Right atrium auricular region (tissue), 2 donors: ENCODE measurements at regions not wholly inside any gene's neighbourhood (a gene's known extent, or its start where the extent isn't known, plus 50 kb on each side); places are given as distances from the start of the nearest gene placed in this dataset.

ENCODE experiments used
- DNase-seq: peaks from one replicate; pipeline ENCODE4 v3.0.0-alpha.2; 2019; ENCODE audit warnings: low spot score
- H3K27ac ChIP-seq, 2 donors: fragments of 200-600 bp; sonication (generic); 1 replicate in 1 of 2; 2 replicates in 1 of 2; pipeline ENCODE4 v1.5.1; 2016 to 2019
- H3K27me3 ChIP-seq, 2 donors: fragments of 200-600 bp; sonication (generic); one replicate each; pipeline versions ENCODE4 v1.5.1 to v1.6.0; 2017 to 2019
- H3K36me3 ChIP-seq: fragments of 200-600 bp; sonication (generic); one replicate; pipeline ENCODE4 v1.5.1; 2016
- H3K4me1 ChIP-seq, 2 donors: fragments of 200-600 bp; sonication (generic); one replicate each; pipeline versions ENCODE4 v1.5.1 to v1.6.0; 2017 to 2019
- H3K4me3 ChIP-seq, 2 donors: fragments of 200-600 bp; sonication (generic); 1 replicate in 1 of 2; 2 replicates in 1 of 2; pipeline ENCODE4 v1.5.1; 2017 to 2019; ENCODE audit warnings: mild to moderate bottlenecking in 1 of 2, moderate library complexity in 1 of 2
- H3K9me3 ChIP-seq, 2 donors: fragments of 200-600 bp; sonication (generic); one replicate each; pipeline ENCODE4 v1.5.1; 2019
- TF ChIP-seq, protein P1 (sequence below), 2 donors: fragments of 200-600 bp; sonication (generic); IDR thresholded peaks; one replicate each; pipeline ENCODE4 v1.5.1; 2019; ENCODE audit warnings: antibody characterized with exemption in 2 of 2

DNA sequence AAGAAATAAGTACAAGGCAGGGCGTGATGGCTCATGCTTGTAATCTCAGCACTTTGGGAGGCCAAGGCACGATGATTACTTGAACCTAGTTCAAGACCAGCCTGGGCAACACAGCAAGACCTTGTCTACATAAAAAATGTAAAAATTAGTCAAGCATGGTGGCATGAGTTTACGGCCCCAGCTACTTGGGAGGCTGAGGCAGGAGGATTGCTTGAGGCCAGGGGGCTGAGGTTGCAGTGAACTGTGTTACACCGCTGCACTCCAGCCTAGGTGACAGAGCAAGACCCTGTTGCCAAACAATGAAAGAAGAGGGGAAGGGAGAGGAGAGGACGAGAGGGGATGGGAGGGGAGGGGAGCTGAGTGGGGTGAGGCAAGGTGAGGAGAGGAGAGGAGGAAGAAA lies 152.7 kb upstream of the PRICKLE2 start:
- Histone ChIP-seq H3K36me3 (no peaks in the 10 kb centered on the region), H3K27ac (no peak overlapping the region), H3K27me3 (no peaks in the 10 kb centered on the region), H3K4me3 (no peak overlapping the region), H3K4me1 (no peaks in the 10 kb centered on the region), H3K9me3 (peaks cover 0 to 15% of the 10 kb centered on the region in 2 donors)
- TF ChIP-seq, protein P1, sequence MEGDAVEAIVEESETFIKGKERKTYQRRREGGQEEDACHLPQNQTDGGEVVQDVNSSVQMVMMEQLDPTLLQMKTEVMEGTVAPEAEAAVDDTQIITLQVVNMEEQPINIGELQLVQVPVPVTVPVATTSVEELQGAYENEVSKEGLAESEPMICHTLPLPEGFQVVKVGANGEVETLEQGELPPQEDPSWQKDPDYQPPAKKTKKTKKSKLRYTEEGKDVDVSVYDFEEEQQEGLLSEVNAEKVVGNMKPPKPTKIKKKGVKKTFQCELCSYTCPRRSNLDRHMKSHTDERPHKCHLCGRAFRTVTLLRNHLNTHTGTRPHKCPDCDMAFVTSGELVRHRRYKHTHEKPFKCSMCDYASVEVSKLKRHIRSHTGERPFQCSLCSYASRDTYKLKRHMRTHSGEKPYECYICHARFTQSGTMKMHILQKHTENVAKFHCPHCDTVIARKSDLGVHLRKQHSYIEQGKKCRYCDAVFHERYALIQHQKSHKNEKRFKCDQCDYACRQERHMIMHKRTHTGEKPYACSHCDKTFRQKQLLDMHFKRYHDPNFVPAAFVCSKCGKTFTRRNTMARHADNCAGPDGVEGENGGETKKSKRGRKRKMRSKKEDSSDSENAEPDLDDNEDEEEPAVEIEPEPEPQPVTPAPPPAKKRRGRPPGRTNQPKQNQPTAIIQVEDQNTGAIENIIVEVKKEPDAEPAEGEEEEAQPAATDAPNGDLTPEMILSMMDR (IDR thresholded peaks at IDR 0.05) = no peak
- no peak for DNase-seq

DNA sequence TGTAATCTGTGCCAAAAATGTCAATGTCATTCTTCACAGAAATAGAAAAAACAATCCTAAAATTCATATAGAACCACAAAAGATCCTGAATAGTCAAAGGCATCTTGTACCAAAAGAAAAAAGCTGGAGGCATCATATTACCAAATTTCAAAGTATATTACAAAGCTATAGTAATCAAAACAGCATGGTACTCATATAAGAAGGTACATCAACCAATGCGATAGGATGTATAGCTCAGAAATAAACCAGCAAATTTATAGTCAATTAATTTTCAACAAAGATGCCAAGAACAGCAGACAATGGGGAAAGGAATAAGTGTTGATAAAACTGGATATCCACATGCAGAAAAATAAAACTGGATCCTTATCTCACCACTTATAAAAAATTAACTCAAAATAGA lies 150.5 kb upstream of the PRICKLE2 start:
- TF ChIP-seq, protein P1 (IDR thresholded peaks at IDR 0.05) = no peak
- H3K9me3 ChIP-seq = peaks cover 0 to 15% of the 10 kb centered on the region in 2 donors
- no peak overlapping the region for H3K27ac ChIP-seq
- H3K27me3 ChIP-seq = no peaks in the 10 kb centered on the region
- H3K4me1 ChIP-seq = no peaks in the 10 kb centered on the region
- DNase-seq = no peak
- H3K36me3 ChIP-seq = no peaks in the 10 kb centered on the region
- no peak overlapping the region for H3K4me3 ChIP-seq

DNA sequence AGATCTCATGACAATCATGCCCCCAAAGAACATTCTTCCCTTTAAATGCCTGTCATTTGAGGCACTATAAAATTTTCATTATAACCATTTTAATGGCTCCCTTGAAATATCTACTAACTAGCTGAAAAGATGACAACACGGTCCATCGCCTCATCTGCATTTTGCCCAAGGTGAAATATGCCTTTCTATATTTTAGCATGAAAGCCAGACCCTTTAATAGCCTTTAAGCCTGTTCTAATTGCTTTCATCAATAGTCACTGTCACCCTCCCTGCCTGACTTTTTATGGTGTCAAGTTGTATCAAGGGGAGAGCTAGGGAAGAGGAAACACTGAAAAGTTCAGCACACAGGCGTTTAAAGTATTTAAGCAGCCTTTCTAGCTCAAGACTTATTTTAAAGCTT lies 144.1 kb upstream of the PRICKLE2 start:
- no peak overlapping the region for H3K4me3 ChIP-seq
- TF ChIP-seq, protein P1 (IDR thresholded peaks at IDR 0.05) = no peak
- H3K4me1 ChIP-seq = no peaks in the 10 kb centered on the region
- H3K9me3 ChIP-seq = no peaks in the 10 kb centered on the region
- H3K27ac ChIP-seq = no peak overlapping the region
- no peaks in the 10 kb centered on the region for H3K27me3 ChIP-seq
- DNase-seq = no peak
- no peaks in the 10 kb centered on the region for H3K36me3 ChIP-seq

DNA sequence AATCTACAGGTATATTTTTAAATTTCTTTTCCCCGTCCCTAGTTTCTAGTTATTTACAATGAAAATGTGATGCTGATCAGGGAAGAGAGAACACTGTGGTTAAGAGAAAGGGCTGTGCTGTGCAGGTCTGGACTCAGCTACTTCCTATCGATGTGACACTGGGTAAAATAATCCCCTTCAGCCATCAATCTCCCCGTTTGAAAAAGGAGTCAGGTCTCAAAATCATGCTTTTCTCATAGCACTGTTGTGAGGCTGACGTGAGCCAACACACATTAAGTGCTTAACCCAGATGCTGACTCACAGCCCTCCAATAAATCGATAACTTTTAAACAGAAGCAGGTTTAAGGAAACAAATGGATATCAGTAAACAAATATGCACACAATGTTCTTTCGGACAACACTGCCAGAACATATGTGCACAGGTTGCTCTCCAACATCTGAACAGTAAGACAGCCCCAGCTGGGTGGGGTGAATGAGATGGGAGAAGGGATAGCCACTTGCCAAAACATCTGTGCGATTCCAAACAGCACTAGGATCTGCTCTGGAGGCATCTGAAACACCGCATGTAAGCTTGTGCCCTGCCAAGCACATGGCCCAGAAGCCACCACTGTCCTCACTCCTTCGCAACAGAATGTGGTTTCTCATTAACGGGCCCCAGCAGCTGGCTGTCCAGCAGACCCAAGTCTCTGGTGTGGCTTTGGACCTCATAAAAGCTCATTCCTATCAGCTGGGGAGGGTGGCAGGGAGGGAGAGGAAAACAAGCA lies 143.2 kb upstream of the PRICKLE2 start:
- no peaks in the 10 kb centered on the region for H3K9me3 ChIP-seq
- H3K4me1 ChIP-seq = no peaks in the 10 kb centered on the region
- no peak overlapping the region for H3K27ac ChIP-seq
- H3K36me3 ChIP-seq = no peaks in the 10 kb centered on the region
- H3K27me3 ChIP-seq = no peaks in the 10 kb centered on the region
- no peak overlapping the region for H3K4me3 ChIP-seq
- TF ChIP-seq, protein P1 (IDR thresholded peaks at IDR 0.05) = no peak
- DNase-seq = no peak

DNA sequence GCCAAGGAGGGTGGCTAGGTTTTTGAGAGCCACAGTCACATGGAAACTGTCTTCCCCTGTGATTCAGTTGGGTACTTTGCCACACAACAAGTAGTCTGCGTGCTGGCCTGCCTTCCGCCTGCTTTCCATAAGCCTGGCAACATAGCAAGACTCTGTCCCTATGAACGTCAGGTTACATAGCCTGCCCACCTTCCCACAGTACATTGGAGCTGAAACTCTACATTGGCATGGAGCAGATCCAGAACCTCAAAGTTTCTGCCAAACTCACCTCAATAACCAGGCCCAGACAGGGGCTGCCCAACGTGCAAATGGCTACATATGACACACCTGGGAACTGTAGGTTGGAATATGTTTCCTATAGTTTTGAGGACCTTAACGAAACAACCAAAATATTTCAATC lies 140.6 kb upstream of the PRICKLE2 start:
- Histone ChIP-seq H3K36me3 (no peaks in the 10 kb centered on the region), H3K4me3 (no peak overlapping the region), H3K27me3 (no peaks in the 10 kb centered on the region), H3K27ac (no peak overlapping the region), H3K4me1 (no peaks in the 10 kb centered on the region), H3K9me3 (no peaks in the 10 kb centered on the region)
- no peak for DNase-seq
- TF ChIP-seq, protein P1 (IDR thresholded peaks at IDR 0.05) = no peak

DNA sequence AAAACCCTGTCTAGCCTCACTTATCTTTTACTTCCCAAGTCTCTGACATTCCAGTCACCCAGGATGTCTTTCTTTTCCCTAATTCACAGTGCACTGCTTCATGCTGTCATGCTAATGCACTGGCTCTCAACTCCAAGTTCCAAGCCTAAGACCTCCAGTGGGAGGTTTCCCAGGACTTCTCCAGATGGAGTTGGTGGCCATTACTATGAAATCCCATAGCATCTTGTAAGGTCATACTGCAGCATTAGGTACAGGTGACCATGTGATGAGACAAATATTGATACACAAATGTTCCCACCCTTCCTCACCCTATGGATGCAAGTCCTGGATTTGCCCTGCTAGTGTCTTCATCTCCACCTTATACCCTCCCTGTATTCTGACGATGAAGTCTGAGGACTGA lies 138.6 kb upstream of the PRICKLE2 start:
- Histone ChIP-seq H3K4me3 (no peak overlapping the region), H3K9me3 (no peaks in the 10 kb centered on the region), H3K4me1 (no peaks in the 10 kb centered on the region), H3K27ac (no peak overlapping the region), H3K36me3 (no peaks in the 10 kb centered on the region), H3K27me3 (no peaks in the 10 kb centered on the region)
- DNase-seq = no peak
- TF ChIP-seq, protein P1 (IDR thresholded peaks at IDR 0.05) = no peak
